H1 (cell line): ENCODE measurements at regions not wholly inside any gene's neighbourhood (a gene's known extent, or its start where the extent isn't known, plus 50 kb on each side); places are given as distances from the start of the nearest gene placed in this dataset.
"Not testable (repeated sequence)": the region's sequence is repeated elsewhere in the genome, so short reads cannot be mapped to it uniquely, and the experiment has no call there.

Experiments used
- CTCF ChIA-PET: fragments of 300-600 bp; sonication (Branson Sonifier 250); formaldehyde crosslinking; loops from one replicate; lab custom pipeline; 2021; ENCODE audit not compliant: partially characterized antibody; lab: Charles Lee
- POLR2A ChIA-PET: fragments of 300-600 bp; sonication (Branson Sonifier 250); formaldehyde crosslinking; loops from one replicate; lab custom pipeline; 2021; ENCODE audit warnings: inconsistent platforms; ENCODE audit not compliant: partially characterized antibody; lab: Charles Lee
- DNase-seq, 2 experiments: peaks; one replicate each; pipeline versions ENCODE4 v3.0.0 to v3.0.0-alpha.2; 2010 to 2022; ENCODE audit warnings: low spot score in 2 of 2, low read depth in 1 of 2, mixed read lengths in 1 of 2
- FAIRE-seq: peaks from 2 replicates; lab custom pipeline; 2011; peaks lifted over from hg19 to GRCh38; lab: Jason Lieb, UNC
- H2AFZ ChIP-seq: 2 replicates; pipeline ENCODE4 v1.8.1; 2012; ENCODE audit warnings: low read length, inconsistent platforms
- H2AK5ac ChIP-seq: 2 replicates; pipeline ENCODE4 v1.6.1; 2013; ENCODE audit warnings: low read depth, low read length
- H2BK120ac ChIP-seq: replicated peaks from 2 replicates; pipeline ENCODE3; 2013; ENCODE audit warnings: low read depth, low read length, inconsistent platforms
- H2BK12ac ChIP-seq: 2 replicates; pipeline ENCODE4 v1.6.1; 2013; ENCODE audit warnings: low read depth, low read length
- H2BK15ac ChIP-seq: 2 replicates; pipeline ENCODE4 v1.6.1; 2013; ENCODE audit warnings: low read length
- H2BK20ac ChIP-seq: 2 replicates; pipeline ENCODE4 v1.6.1; 2013; ENCODE audit warnings: low read length
- H2BK5ac ChIP-seq: 2 replicates; pipeline ENCODE4 v1.6.1; 2013; ENCODE audit warnings: low read depth, low read length
- H3K14ac ChIP-seq: 2 replicates; pipeline ENCODE4 v1.6.1; 2013; ENCODE audit warnings: inconsistent platforms; ENCODE audit not compliant: insufficient read length
- H3K18ac ChIP-seq: 2 replicates; pipeline ENCODE4 v1.6.1; 2013; ENCODE audit warnings: low read length; ENCODE audit errors: extremely low read depth
- H3K23ac ChIP-seq: 2 replicates; pipeline ENCODE4 v1.6.1; 2013; ENCODE audit warnings: inconsistent platforms; ENCODE audit not compliant: insufficient read length
- H3K23me2 ChIP-seq: 2 replicates; pipeline ENCODE4 v1.6.1; 2013; ENCODE audit warnings: low read depth, low read length
- H3K27ac ChIP-seq: 2 replicates; pipeline ENCODE4 v1.6.1; 2011; ENCODE audit warnings: low read depth, low read length, inconsistent platforms
- H3K27me3 ChIP-seq, 4 experiments: replicated peaks in 1 of 4; 1 replicate in 1 of 4; 2 replicates in 3 of 4; pipeline versions ENCODE4 v1.6.1 to v1.8.1; 2011 to 2013; ENCODE audit warnings: low read length in 3 of 4, mild to moderate bottlenecking in 3 of 4, inconsistent platforms in 2 of 4, mixed read lengths in 2 of 4, moderate library complexity in 1 of 4; ENCODE audit not compliant: control insufficient read depth in 3 of 4, insufficient read depth in 3 of 4; ENCODE audit errors: extremely low read depth in 1 of 4
- H3K36me3 ChIP-seq, 4 experiments: 2 replicates each; pipeline versions ENCODE4 v1.6.1 to v1.8.1; 2011 to 2013; ENCODE audit warnings: mild to moderate bottlenecking in 4 of 4, low read length in 3 of 4, moderate library complexity in 2 of 4, control low read depth in 1 of 4, inconsistent platforms in 1 of 4; ENCODE audit not compliant: insufficient read depth in 4 of 4, control insufficient read depth in 2 of 4
- H3K4ac ChIP-seq: replicated peaks from 2 replicates; pipeline ENCODE3; 2013; ENCODE audit warnings: low read length, low read depth, mixed read lengths, inconsistent platforms; ENCODE audit not compliant: insufficient read length
- H3K4me1 ChIP-seq, 4 experiments: replicated peaks in 1 of 4; 1 replicate in 1 of 4; 2 replicates in 3 of 4; pipeline versions ENCODE4 v1.6.1 to v1.8.1; 2011 to 2013; ENCODE audit warnings: low read length in 3 of 4, inconsistent platforms in 2 of 4, mixed read lengths in 1 of 4; ENCODE audit not compliant: insufficient read depth in 4 of 4, control insufficient read depth in 3 of 4
- H3K4me2 ChIP-seq, 2 experiments: 2 replicates each; pipeline versions ENCODE4 v1.6.1 to v1.8.1; 2011 to 2013; ENCODE audit warnings: low read depth in 2 of 2, low read length in 2 of 2, control low read depth in 1 of 2, inconsistent platforms in 1 of 2, mild to moderate bottlenecking in 1 of 2; ENCODE audit not compliant: insufficient read depth in 1 of 2
- H3K4me3 ChIP-seq, 4 experiments: fragments of 200-600, 300-600 bp in 1 of 4; sonication (generic), shearing (Covaris generic), sonication (Bioruptor Twin) in 1 of 4; 2 replicates each; pipeline versions ENCODE4 v1.5.1 to v1.8.1; 2011 to 2016; ENCODE audit warnings: low read length in 4 of 4, low read depth in 3 of 4, control low read depth in 2 of 4, inconsistent platforms in 2 of 4, mild to moderate bottlenecking in 2 of 4, mixed read lengths in 1 of 4, moderate library complexity in 1 of 4; ENCODE audit not compliant: insufficient read depth in 2 of 4; ENCODE audit errors: extremely low read depth in 1 of 4
- H3K56ac ChIP-seq: replicated peaks from 2 replicates; pipeline ENCODE3; 2013; ENCODE audit warnings: low read depth, mild to moderate bottlenecking, mixed read lengths, low read length, inconsistent platforms; ENCODE audit not compliant: insufficient read length
- H3K79me1 ChIP-seq: 2 replicates; pipeline ENCODE4 v1.6.1; 2013; ENCODE audit warnings: low read depth, low read length, control low read depth
- H3K79me2 ChIP-seq, 2 experiments: 2 replicates each; pipeline versions ENCODE4 v1.6.1 to v1.8.1; 2012 to 2013; ENCODE audit warnings: low read length in 2 of 2, mild to moderate bottlenecking in 2 of 2, inconsistent platforms in 1 of 2; ENCODE audit not compliant: insufficient read depth in 2 of 2, control insufficient read depth in 1 of 2
- H3K9ac ChIP-seq, 4 experiments: replicated peaks in 1 of 4; 1 replicate in 1 of 4; 2 replicates in 3 of 4; pipeline versions ENCODE4 v1.6.1 to v1.8.1; 2011 to 2013; ENCODE audit warnings: low read depth in 3 of 4, low read length in 3 of 4, control low read depth in 2 of 4, mild to moderate bottlenecking in 2 of 4, moderate library complexity in 2 of 4, inconsistent platforms in 1 of 4; ENCODE audit errors: extremely low read depth in 1 of 4
- H3K9me3 ChIP-seq, 2 experiments: 2 replicates each; pipeline versions ENCODE4 v1.6.1 to v1.8.1; 2012 to 2013; ENCODE audit warnings: mild to moderate bottlenecking in 2 of 2, moderate library complexity in 2 of 2, control low read depth in 1 of 2, inconsistent platforms in 1 of 2, low read depth in 1 of 2, low read length in 1 of 2, mixed read lengths in 1 of 2; ENCODE audit not compliant: insufficient read depth in 2 of 2
- H4K20me1 ChIP-seq, 2 experiments: replicated peaks in 1 of 2; 2 replicates each; pipeline versions ENCODE3 to v1.8.1; 2011 to 2013; ENCODE audit warnings: inconsistent platforms in 2 of 2, low read length in 2 of 2, mild to moderate bottlenecking in 1 of 2; ENCODE audit not compliant: insufficient read depth in 2 of 2, control insufficient read depth in 1 of 2
- H4K5ac ChIP-seq: 2 replicates; pipeline ENCODE4 v1.6.1; 2013; ENCODE audit warnings: low read length, low read depth, mixed read lengths, inconsistent platforms; ENCODE audit not compliant: insufficient read length
- H4K8ac ChIP-seq: 2 replicates; pipeline ENCODE4 v1.8.0; 2013; ENCODE audit warnings: mild to moderate bottlenecking, moderate library complexity, low read length, inconsistent platforms; ENCODE audit not compliant: insufficient read depth; ENCODE audit errors: extremely low read depth
- H4K91ac ChIP-seq: replicated peaks from 2 replicates; pipeline ENCODE3; 2013; ENCODE audit warnings: low read length, mixed read lengths, inconsistent platforms; ENCODE audit not compliant: insufficient read length
- WGBS, 2 experiments: shearing (Covaris generic) in 1 of 2; methylation state at CpG; one replicate each; pipeline versions ENCODE4 v1.1.6 to v1.1.7; 2013 to 2015; ENCODE audit warnings: low lambda C conversion rate in 2 of 2, mixed read lengths in 2 of 2, inconsistent platforms in 1 of 2, low coverage in 1 of 2, missing lambda C conversion rate in 1 of 2; ENCODE audit not compliant: insufficient replicate concordance in 2 of 2, insufficient coverage in 1 of 2, insufficient read length in 1 of 2; ENCODE audit errors: extremely low coverage in 1 of 2, missing lambda C conversion rate in 1 of 2; 5-methylcytosine and 5-hydroxymethylcytosine counted together

DNA sequence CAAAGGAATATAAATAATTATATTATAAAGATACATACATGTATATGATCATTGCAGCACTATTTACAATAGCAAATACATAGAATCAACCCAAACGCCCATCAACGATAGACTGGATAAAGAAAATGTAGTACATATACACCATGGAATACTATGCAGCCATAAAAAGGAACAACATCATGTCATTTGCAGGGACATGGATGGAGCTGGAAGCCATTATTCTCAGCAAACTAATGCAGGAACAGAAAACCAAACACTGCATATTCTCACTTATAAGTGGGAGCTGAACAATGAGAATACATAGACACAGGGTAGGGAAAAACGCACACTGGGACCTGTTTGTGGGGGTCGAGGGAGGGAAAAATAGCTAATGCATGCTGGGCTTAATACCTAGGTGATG is 120.9 kb upstream of the ZCCHC13 start:
- H3K23ac ChIP-seq, H3K9ac ChIP-seq, H3K27me3 ChIP-seq, H4K20me1 ChIP-seq, FAIRE-seq, H3K14ac ChIP-seq, H4K91ac ChIP-seq, H2AK5ac ChIP-seq, H3K79me1 ChIP-seq, H3K4me2 ChIP-seq, H3K27ac ChIP-seq, H3K23me2 ChIP-seq, H3K18ac ChIP-seq, H2BK12ac ChIP-seq, H2BK20ac ChIP-seq, H4K8ac ChIP-seq, H2BK120ac ChIP-seq, H3K4ac ChIP-seq, H2AFZ ChIP-seq, H3K36me3 ChIP-seq, POLR2A ChIA-PET, DNase-seq, H3K56ac ChIP-seq, H3K4me3 ChIP-seq, H2BK15ac ChIP-seq, H3K9me3 ChIP-seq, H4K5ac ChIP-seq, H3K79me2 ChIP-seq, H2BK5ac ChIP-seq, H3K4me1 ChIP-seq: not testable (repeated sequence)
- WGBS, 2 experiments = 83% methylated on average over 4 of the region's 4 CpGs; no CpG with 5 or more reads in 1 of the 2 experiments
- CTCF ChIA-PET = interaction anchor here (0.7 kb wide), 1 partner anchor 71 kb away, joined by 4 read pairs; no protein-coding TSS in a partner anchor

GRCh38 chrX:74181976-74182375 is 122.0 kb upstream of the ZCCHC13 start:
- H2BK120ac ChIP-seq, POLR2A ChIA-PET, H3K79me2 ChIP-seq, H3K56ac ChIP-seq, H2AK5ac ChIP-seq, H3K14ac ChIP-seq, H3K9ac ChIP-seq, H4K91ac ChIP-seq, H3K4ac ChIP-seq, H3K4me1 ChIP-seq, H2AFZ ChIP-seq, H2BK5ac ChIP-seq, H3K36me3 ChIP-seq, H3K27ac ChIP-seq, H2BK12ac ChIP-seq, H3K27me3 ChIP-seq, H4K8ac ChIP-seq, H2BK20ac ChIP-seq, H3K9me3 ChIP-seq, H3K23ac ChIP-seq, H3K23me2 ChIP-seq, CTCF ChIA-PET, H2BK15ac ChIP-seq, FAIRE-seq, H4K20me1 ChIP-seq, H3K4me2 ChIP-seq, DNase-seq, H3K79me1 ChIP-seq, H4K5ac ChIP-seq, H3K4me3 ChIP-seq, H3K18ac ChIP-seq: not testable (repeated sequence)
- WGBS, 2 experiments = 90% methylated on average over 6 of the region's 6 CpGs; no CpG with 5 or more reads in 1 of the 2 experiments
